ENCODE measurements at regions not wholly inside any gene's neighbourhood (a gene's known extent, or its start where the extent isn't known, plus 50 kb on each side); places are given as distances from the start of the nearest gene placed in this dataset.

DNA sequence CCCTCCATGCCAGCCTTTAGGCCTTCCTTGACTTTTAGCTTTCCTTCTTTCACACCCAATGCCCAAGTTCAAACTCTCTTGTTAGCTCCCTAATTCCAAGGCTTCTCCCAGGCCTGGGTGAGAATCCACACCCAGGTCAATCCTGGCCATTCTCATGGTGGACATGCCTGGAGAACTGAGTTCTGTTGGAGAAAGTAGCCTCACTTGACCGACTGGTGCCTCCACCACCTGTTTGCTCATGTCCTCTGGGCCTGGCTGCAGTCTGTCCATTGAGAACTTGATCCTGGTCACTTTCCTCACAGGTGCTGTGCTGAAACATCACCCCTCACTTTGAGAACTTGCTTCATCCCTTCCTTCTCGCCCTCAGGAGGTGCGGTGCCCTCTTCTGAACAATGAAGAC lies 189.1 kb upstream of the TWIST2 start:
- BruUV-seq (replicated peaks): no TSS peak

GRCh38 chr2:238659231-238659630 lies 188.7 kb upstream of the TWIST2 start:
- TF ChIP-seq CTCF (conservative IDR thresholded peaks at IDR 0.05; ENCODE audit: low read length): no peak
- TF ChIP-seq EZH2phosphoT487 (IDR thresholded peaks at IDR 0.05; ENCODE audit: borderline replicate concordance, low read depth, low read length): no peak
- Histone ChIP-seq H3K9me2 (ENCODE audit: insufficient read depth, low read length) (no peaks in the 10 kb centered on the region), H2AFZ (ENCODE audit: low read length) (no peak overlapping the region), H3K79me2 (ENCODE audit: insufficient read depth, low read depth, low read length) (no peaks in the 10 kb centered on the region), H3K4me2 (ENCODE audit: low read length) (no peak overlapping the region), H3K4me3 (ENCODE audit: low read depth, low read length, poor library complexity, severe bottlenecking) (no peak overlapping the region), H3K9me3 (ENCODE audit: low read length) (0 out of 2 replicates have a peak, but pooled peaks cover 5% of the 10 kb centered on the region), H3K27ac (ENCODE audit: low read depth, low read length, poor library complexity, severe bottlenecking) (no peak overlapping the region), H3K36me3 (ENCODE audit: insufficient read depth, low read length) (no peaks in the 10 kb centered on the region), H4K20me1 (ENCODE audit: insufficient read depth, low read length) (no peaks in the 10 kb centered on the region), H3K4me1 (ENCODE audit: insufficient read depth, low read length, poor library complexity, severe bottlenecking) (no peaks in the 10 kb centered on the region)
- no peak for DNase-seq (ENCODE audit: low spot score)
- ChIA-PET POLR2A (no interaction called here), CTCF (ENCODE audit: unreplicated experiment) (no interaction called here)
- BruUV-seq (replicated peaks): no TSS peak
- intact Hi-C loops (cut with micrococcal nuclease; ENCODE audit: unreplicated experiment): no loop called here

More for the DNA sequence above, 189.1 kb upstream of the TWIST2 start:
- no peak for DNase-seq (ENCODE audit: low spot score)
- TF ChIP-seq EZH2phosphoT487 (IDR thresholded peaks at IDR 0.05; ENCODE audit: borderline replicate concordance, low read depth, low read length) (no peak), CTCF (conservative IDR thresholded peaks at IDR 0.05; ENCODE audit: low read length) (no peak)
- no peaks in the 10 kb centered on the region for H3K79me2 ChIP-seq (ENCODE audit: insufficient read depth, low read depth, low read length)
- H2AFZ ChIP-seq (ENCODE audit: low read length): no peak overlapping the region
- no peaks in the 10 kb centered on the region for H3K9me2 ChIP-seq (ENCODE audit: insufficient read depth, low read length)
- intact Hi-C loops (cut with micrococcal nuclease; ENCODE audit: unreplicated experiment): no loop called here
- H3K4me1 ChIP-seq (ENCODE audit: insufficient read depth, low read length, poor library complexity, severe bottlenecking): no peaks in the 10 kb centered on the region
- no peaks in the 10 kb centered on the region for H4K20me1 ChIP-seq (ENCODE audit: insufficient read depth, low read length)
- CTCF ChIA-PET (ENCODE audit: unreplicated experiment): no interaction called here
- no peak overlapping the region for H3K27ac ChIP-seq (ENCODE audit: low read depth, low read length, poor library complexity, severe bottlenecking)
- POLR2A ChIA-PET: no interaction called here
- H3K4me3 ChIP-seq (ENCODE audit: low read depth, low read length, poor library complexity, severe bottlenecking): no peak overlapping the region
- H3K36me3 ChIP-seq (ENCODE audit: insufficient read depth, low read length): no peaks in the 10 kb centered on the region
- H3K9me3 ChIP-seq (ENCODE audit: low read length): 0 out of 2 replicates have a peak, but pooled peaks cover 5% of the 10 kb centered on the region
- no peak overlapping the region for H3K4me2 ChIP-seq (ENCODE audit: low read length)

- Histone ChIP-seq H3K36me3 (ENCODE audit: insufficient read depth, low read length) (no peaks in the 10 kb centered on the region), H3K4me2 (ENCODE audit: low read length) (no peak overlapping the region), H3K4me3 (ENCODE audit: low read depth, low read length, poor library complexity, severe bottlenecking) (no peak overlapping the region), H4K20me1 (ENCODE audit: insufficient read depth, low read length) (no peaks in the 10 kb centered on the region), H3K27ac (ENCODE audit: low read depth, low read length, poor library complexity, severe bottlenecking) (no peak overlapping the region), H3K9me2 (ENCODE audit: insufficient read depth, low read length) (no peaks in the 10 kb centered on the region), H3K4me1 (ENCODE audit: insufficient read depth, low read length, poor library complexity, severe bottlenecking) (no peaks in the 10 kb centered on the region), H3K9me3 (ENCODE audit: low read length) (0 out of 2 replicates have a peak, but pooled peaks cover 5% of the 10 kb centered on the region), H3K79me2 (ENCODE audit: insufficient read depth, low read depth, low read length) (no peaks in the 10 kb centered on the region), H2AFZ (ENCODE audit: low read length) (no peak overlapping the region)
- ChIA-PET POLR2A (no interaction called here), CTCF (ENCODE audit: unreplicated experiment) (no interaction called here)
- DNase-seq (ENCODE audit: low spot score): no peak
- intact Hi-C loops (cut with micrococcal nuclease; ENCODE audit: unreplicated experiment): no loop called here
- BruUV-seq (replicated peaks): no TSS peak
- TF ChIP-seq EZH2phosphoT487 (IDR thresholded peaks at IDR 0.05; ENCODE audit: borderline replicate concordance, low read depth, low read length) (no peak), CTCF (conservative IDR thresholded peaks at IDR 0.05; ENCODE audit: low read length) (no peak)
Observed at GRCh38 chr2:238663586-238663985, 184.3 kb upstream of the TWIST2 start.

Measured in OCI-LY7 (cell line).